HepG2 (cell line): ENCODE measurements at regions not wholly inside any gene's neighbourhood (a gene's known extent, or its start where the extent isn't known, plus 50 kb on each side); places are given as distances from the start of the nearest gene placed in this dataset.

Experiments used
- KIAA2018 ChIP-seq: sonication (generic); formaldehyde crosslinking; IDR thresholded peaks from 2 replicates; pipeline ENCODE4 v1.5.0; 2020; ENCODE audit warnings: mild to moderate bottlenecking, missing genetic modification reagents, borderline replicate concordance
- MAFK ChIP-seq, 2 experiments: IDR thresholded peaks in 1 of 2; conservative IDR thresholded peaks in 1 of 2; 2 replicates each; pipeline ENCODE4 v1.6.1; 2011; ENCODE audit warnings: improper control_type of control experiment in 2 of 2, low read length in 2 of 2
- MYC ChIP-seq: sonication (generic); formaldehyde crosslinking; IDR thresholded peaks from 2 replicates; pipeline ENCODE4 v1.9.0; 2021; ENCODE audit warnings: missing genetic modification reagents, borderline replicate concordance
- POGZ ChIP-seq: sonication (generic); formaldehyde crosslinking; IDR thresholded peaks from 2 replicates; pipeline ENCODE4 v1.4.0; 2020; ENCODE audit warnings: mild to moderate bottlenecking, missing genetic modification reagents
- SETDB1 ChIP-seq: sonication (generic); formaldehyde crosslinking; IDR thresholded peaks from 2 replicates; pipeline ENCODE4 v1.5.1; 2020; ENCODE audit warnings: missing genetic modification reagents, mild to moderate bottlenecking, borderline replicate concordance
- ZNF766 ChIP-seq: sonication (generic); formaldehyde crosslinking; IDR thresholded peaks from 2 replicates; pipeline ENCODE4 v1.5.0; 2020; ENCODE audit warnings: missing genetic modification reagents, borderline replicate concordance
- TF ChIP-seq, protein P1 (sequence below): sonication (generic); formaldehyde crosslinking; IDR thresholded peaks from 2 replicates; pipeline ENCODE4 v1.5.0; 2020; ENCODE audit warnings: mild to moderate bottlenecking, missing genetic modification reagents
- TF ChIP-seq, protein P2 (sequence below): sonication (generic); formaldehyde crosslinking; IDR thresholded peaks from 2 replicates; pipeline ENCODE4 v1.5.1; 2020; ENCODE audit warnings: mild to moderate bottlenecking, missing genetic modification reagents, moderate library complexity
- TF ChIP-seq, protein P3 (sequence below): sonication (generic); formaldehyde crosslinking; IDR thresholded peaks from 2 replicates; pipeline ENCODE4 v1.4.0; 2020; ENCODE audit warnings: missing genetic modification reagents, mild to moderate bottlenecking, borderline replicate concordance

- TF ChIP-seq, protein P1, sequence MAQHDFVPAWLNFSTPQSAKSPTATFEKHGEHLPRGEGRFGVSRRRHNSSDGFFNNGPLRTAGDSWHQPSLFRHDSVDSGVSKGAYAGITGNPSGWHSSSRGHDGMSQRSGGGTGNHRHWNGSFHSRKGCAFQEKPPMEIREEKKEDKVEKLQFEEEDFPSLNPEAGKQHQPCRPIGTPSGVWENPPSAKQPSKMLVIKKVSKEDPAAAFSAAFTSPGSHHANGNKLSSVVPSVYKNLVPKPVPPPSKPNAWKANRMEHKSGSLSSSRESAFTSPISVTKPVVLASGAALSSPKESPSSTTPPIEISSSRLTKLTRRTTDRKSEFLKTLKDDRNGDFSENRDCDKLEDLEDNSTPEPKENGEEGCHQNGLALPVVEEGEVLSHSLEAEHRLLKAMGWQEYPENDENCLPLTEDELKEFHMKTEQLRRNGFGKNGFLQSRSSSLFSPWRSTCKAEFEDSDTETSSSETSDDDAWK (CRISPR knock-in tag), result no peak
- no peak for TF ChIP-seq MAFK (conservative IDR thresholded peaks at IDR 0.05 in 1 of 2, IDR thresholded peaks at IDR 0.05 in 1 of 2; ENCODE audit: low read length in 2 of 2)
- TF ChIP-seq, protein P2, sequence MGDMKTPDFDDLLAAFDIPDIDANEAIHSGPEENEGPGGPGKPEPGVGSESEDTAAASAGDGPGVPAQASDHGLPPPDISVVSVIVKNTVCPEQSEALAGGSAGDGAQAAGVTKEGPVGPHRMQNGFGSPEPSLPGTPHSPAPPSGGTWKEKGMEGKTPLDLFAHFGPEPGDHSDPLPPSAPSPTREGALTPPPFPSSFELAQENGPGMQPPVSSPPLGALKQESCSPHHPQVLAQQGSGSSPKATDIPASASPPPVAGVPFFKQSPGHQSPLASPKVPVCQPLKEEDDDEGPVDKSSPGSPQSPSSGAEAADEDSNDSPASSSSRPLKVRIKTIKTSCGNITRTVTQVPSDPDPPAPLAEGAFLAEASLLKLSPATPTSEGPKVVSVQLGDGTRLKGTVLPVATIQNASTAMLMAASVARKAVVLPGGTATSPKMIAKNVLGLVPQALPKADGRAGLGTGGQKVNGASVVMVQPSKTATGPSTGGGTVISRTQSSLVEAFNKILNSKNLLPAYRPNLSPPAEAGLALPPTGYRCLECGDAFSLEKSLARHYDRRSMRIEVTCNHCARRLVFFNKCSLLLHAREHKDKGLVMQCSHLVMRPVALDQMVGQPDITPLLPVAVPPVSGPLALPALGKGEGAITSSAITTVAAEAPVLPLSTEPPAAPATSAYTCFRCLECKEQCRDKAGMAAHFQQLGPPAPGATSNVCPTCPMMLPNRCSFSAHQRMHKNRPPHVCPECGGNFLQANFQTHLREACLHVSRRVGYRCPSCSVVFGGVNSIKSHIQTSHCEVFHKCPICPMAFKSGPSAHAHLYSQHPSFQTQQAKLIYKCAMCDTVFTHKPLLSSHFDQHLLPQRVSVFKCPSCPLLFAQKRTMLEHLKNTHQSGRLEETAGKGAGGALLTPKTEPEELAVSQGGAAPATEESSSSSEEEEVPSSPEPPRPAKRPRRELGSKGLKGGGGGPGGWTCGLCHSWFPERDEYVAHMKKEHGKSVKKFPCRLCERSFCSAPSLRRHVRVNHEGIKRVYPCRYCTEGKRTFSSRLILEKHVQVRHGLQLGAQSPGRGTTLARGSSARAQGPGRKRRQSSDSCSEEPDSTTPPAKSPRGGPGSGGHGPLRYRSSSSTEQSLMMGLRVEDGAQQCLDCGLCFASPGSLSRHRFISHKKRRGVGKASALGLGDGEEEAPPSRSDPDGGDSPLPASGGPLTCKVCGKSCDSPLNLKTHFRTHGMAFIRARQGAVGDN (CRISPR knock-in tag), result no peak
- peak; percentile 92 for TF ChIP-seq POGZ (CRISPR knock-in tag)
- TF ChIP-seq, protein P3, sequence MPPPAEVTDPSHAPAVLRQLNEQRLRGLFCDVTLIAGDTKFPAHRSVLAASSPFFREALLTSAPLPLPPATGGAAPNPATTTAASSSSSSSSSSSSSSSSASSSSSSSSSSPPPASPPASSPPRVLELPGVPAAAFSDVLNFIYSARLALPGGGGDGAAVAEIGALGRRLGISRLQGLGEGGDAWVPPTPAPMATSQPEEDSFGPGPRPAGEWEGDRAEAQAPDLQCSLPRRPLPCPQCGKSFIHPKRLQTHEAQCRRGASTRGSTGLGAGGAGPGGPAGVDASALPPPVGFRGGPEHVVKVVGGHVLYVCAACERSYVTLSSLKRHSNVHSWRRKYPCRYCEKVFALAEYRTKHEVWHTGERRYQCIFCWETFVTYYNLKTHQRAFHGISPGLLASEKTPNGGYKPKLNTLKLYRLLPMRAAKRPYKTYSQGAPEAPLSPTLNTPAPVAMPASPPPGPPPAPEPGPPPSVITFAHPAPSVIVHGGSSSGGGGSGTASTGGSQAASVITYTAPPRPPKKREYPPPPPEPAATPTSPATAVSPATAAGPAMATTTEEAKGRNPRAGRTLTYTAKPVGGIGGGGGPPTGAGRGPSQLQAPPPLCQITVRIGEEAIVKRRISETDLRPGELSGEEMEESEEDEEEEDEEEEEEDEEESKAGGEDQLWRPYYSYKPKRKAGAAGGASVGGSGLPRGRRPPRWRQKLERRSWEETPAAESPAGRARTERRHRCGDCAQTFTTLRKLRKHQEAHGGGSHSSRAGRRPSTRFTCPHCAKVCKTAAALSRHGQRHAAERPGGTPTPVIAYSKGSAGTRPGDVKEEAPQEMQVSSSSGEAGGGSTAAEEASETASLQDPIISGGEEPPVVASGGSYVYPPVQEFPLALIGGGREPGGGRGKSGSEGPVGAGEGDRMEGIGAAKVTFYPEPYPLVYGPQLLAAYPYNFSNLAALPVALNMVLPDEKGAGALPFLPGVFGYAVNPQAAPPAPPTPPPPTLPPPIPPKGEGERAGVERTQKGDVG (CRISPR knock-in tag), result no peak
- 0 out of 2 replicates have a peak, but pooled peaks have one; percentile 41 for TF ChIP-seq ZNF766 (CRISPR knock-in tag)
- peak; percentile 20; the same call in 1 of the 2 replicates for TF ChIP-seq MYC
- no peak for TF ChIP-seq SETDB1 (CRISPR knock-in tag)
- no peak for TF ChIP-seq KIAA2018
These were observed 460.3 kb downstream of the SPRY1 start (continued) for GRCh38 chr4:123856689-123857545.
